Tibial nerve (tissue), 4 donors: ENCODE measurements at regions not wholly inside any gene's neighbourhood (a gene's known extent, or its start where the extent isn't known, plus 50 kb on each side); places are given as distances from the start of the nearest gene placed in this dataset.

Source experiments
- CTCF ChIP-seq, 5 experiments: fragments of 200-600 bp in 3 of 5; fragments of 450-650 bp in 2 of 5; sonication (generic) in 3 of 5; IDR thresholded peaks; one replicate each; pipeline ENCODE4 v1.5.1; 2016 to 2019; ENCODE audit warnings: antibody characterized with exemption in 5 of 5, mild to moderate bottlenecking in 3 of 5, moderate library complexity in 2 of 5
- EP300 ChIP-seq, 2 donors: sonication (generic); formaldehyde crosslinking; IDR thresholded peaks; one replicate each; pipeline ENCODE4 v1.6.1; 2017; ENCODE audit warnings: antibody characterized with exemption in 2 of 2, mild to moderate bottlenecking in 1 of 2

GRCh38 chr2:24410976-24411375 is 50.6 kb upstream of the ITSN2 start:
- TF ChIP-seq CTCF (IDR thresholded peaks at IDR 0.05) = no peak
- no peak for TF ChIP-seq EP300 (IDR thresholded peaks at IDR 0.05)
